Left ventricle myocardium superior (tissue), 1 donor: ENCODE measurements at regions not wholly inside any gene's neighbourhood (a gene's known extent, or its start where the extent isn't known, plus 50 kb on each side); places are given as distances from the start of the nearest gene placed in this dataset.
"Not testable (repeated sequence)": the region's sequence is repeated elsewhere in the genome, so short reads cannot be mapped to it uniquely, and the experiment has no call there.

Experiments
- ATAC-seq: fragments of 200-7000 bp; cut with Tn5 transposase; one replicate; pipeline ENCODE4 v1.9.1; 2020; ENCODE audit warnings: mild to moderate bottlenecking, moderate library complexity
- DNase-seq: peaks from one replicate; pipeline ENCODE4 v3.0.0-alpha.2; 2020
- intact Hi-C: fragments of 100-400 bp; cut with micrococcal nuclease; formaldehyde crosslinking; loops from one replicate; pipeline ENCODE4 v1.11.0; 2022
- donor health status: DM: no; HTN: yes; CAD: no; lungs with severe emphysema.

DNA sequence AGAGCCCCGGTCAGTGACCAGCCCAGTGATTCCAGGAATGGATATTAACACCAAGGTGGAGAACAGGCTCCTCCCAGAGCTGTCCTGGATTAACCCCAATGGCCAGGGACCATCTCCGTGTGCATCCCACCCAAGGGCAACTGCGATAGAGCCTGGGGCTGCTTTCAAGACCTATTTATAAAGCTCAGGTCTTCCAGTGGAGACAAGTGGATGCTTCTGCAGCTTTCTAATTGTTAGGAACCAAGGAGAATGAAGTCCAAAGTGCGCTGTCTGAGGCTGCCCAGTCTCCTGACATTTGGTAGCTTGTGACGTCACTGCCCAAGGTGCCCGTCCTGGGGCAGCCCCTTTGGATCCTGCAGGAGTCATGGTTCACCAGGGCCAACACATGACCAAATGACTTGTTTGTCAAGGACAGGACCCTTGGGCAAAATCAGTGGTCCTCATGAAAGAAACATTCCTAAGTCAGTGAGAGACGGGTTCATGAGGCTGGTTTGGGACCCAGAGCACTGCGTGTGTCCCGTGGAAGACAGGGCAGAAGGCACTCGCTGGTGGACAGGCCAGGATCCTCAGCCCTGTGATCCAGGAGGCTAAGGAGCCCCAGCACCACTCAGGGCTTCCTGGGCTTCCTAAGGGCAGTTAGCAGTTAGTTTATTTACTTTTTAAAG, 174.9 kb downstream of the ANKRD60 start:
- intact Hi-C loops, result no loop called here
- ATAC-seq (no peak), DNase-seq (no peak)

DNA sequence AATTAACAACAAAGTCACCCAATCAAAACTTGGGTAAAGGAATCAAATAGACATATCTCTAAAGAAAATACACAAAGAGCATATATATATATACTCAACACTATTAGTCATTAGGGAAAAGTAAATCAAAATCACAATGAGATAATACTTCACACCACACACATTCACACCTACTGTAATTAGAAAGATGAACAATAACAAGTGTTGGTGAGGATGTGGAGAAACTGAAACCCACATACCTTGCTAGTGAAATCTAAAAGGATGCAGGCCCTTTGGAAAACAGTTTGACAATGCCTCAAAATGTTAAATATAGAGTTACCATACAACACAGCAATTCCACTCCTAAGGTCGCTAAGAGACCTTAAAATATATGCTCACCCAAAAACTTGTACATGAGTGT, 177.1 kb downstream of the ANKRD60 start:
- ATAC-seq (no peak), DNase-seq (no peak)
- intact Hi-C loops, result no loop called here

DNA sequence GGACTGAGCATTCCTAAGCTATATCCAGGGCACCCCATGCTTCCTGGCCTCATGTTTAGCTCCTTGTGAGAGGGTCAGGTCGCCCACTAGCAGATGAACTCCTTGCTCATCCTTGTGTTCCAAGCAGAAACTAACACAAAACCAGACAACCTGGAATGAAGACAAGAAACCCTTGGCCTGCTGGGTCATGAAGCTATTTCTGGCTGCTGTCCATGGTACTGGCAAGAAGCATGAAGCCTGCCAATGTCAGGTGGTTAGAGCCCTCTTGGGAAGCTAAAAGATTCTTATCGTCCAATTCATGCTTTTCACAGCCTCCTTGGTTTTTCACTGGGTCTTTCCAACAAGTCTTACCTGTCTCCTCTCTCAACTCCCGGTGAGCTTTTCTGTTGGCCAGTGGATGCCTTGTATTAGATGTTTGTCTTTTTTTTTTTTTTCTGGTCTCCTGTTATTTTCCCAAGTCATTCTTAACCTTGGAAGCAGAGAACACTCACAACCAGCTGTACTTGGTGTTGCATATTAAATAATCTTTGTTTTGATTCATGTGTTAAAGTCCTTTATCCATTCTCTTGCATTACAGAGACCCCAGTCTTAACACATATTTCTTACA, 180.3 kb downstream of the ANKRD60 start:
- ATAC-seq (peak; percentile 29), DNase-seq (no peak)
- intact Hi-C loops, result no loop called here

DNA sequence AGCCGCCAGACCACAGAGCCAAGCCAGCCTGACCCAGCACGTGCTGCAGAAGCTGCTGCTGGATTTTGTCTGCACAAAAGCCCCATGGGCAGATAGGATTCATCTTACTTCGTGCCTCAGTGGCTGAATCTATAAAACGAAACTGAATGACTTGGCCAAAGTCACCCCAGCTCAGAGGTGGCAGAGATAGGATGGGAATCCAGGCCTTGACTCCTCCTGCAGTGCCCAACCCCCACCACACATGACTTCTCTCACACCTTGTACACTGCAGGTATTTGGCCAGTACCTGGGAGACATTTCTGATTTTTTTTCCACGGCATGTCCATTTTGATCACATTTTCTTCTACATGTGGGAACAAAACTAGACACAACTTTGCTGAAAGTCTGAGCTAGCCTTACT, 182.1 kb downstream of the ANKRD60 start:
- intact Hi-C loops, result no loop called here
- ATAC-seq, result no peak
- DNase-seq, result no peak

DNA sequence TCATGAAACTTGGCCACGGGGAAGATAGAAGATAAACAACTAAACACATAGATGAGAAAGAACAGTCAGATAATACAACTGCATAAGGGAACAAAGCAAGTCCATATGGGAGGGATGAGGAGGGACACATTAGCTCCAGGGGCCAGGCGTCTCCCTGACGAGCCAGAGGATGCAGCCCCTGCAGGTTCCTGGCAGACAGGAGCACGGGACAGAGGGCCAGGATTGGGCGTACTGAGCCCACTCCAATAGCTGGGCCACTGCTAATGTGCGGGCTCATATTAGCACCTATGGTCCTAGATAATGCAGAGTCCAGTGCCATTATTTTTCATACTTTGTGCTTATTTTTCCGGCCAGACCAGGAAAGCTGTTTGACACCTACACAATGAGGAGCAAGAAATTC, 182.9 kb downstream of the ANKRD60 start:
- DNase-seq, result no peak
- ATAC-seq, result no peak
- intact Hi-C loops, result no loop called here

DNA sequence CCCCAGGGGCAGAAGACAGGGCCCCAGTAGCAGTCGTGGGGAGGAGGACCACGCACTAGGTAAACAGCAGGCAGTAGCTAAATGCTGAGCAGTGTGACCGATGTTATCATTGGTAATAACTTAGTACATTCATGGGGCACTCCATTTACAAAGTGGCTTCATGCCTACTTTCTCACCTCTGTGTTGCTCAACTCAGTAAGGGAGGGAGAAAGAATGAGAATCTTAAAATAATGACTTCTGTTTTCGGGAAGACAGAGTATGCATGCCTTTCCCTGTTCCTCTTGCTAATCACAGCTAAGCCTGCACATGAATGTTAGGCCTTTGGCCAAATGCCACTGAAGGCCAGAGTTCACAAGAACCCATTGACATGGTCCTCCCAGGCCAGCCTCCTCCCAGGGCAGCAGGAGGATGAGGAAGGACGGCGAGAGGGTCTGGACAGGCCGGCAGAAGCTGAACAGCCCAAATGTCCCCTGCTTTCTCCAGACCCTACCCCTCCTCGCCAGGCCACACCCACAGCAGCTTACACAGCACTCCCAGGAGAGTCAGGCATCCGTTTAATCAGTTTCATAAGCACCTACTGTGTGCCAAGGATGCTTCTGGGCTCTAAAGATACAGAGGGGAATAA, 183.4 kb downstream of the ANKRD60 start:
- ATAC-seq (no peak), DNase-seq (no peak)
- intact Hi-C loops, result no loop called here

DNA sequence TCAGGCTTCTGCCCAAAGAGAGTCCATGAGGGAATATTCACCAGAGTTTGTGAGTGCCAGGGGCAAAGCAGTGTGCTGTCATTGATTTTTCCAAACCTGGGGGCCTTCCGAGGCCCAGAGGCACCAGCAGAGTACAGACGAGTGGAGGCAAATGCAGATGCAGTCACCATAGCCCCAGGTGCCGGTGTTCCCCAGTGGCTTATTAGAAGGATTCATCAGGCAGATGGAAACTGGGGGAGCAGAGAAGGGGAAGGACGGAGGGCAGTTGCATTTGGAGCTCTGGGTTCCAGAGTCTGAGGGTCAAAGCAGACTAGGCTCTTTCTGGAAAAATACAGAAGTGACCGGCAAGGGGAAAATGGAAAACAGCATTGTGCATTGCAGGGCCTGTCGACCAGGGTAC, 184.2 kb downstream of the ANKRD60 start:
- intact Hi-C loops, result no loop called here
- ATAC-seq (no peak), DNase-seq (no peak)

DNA sequence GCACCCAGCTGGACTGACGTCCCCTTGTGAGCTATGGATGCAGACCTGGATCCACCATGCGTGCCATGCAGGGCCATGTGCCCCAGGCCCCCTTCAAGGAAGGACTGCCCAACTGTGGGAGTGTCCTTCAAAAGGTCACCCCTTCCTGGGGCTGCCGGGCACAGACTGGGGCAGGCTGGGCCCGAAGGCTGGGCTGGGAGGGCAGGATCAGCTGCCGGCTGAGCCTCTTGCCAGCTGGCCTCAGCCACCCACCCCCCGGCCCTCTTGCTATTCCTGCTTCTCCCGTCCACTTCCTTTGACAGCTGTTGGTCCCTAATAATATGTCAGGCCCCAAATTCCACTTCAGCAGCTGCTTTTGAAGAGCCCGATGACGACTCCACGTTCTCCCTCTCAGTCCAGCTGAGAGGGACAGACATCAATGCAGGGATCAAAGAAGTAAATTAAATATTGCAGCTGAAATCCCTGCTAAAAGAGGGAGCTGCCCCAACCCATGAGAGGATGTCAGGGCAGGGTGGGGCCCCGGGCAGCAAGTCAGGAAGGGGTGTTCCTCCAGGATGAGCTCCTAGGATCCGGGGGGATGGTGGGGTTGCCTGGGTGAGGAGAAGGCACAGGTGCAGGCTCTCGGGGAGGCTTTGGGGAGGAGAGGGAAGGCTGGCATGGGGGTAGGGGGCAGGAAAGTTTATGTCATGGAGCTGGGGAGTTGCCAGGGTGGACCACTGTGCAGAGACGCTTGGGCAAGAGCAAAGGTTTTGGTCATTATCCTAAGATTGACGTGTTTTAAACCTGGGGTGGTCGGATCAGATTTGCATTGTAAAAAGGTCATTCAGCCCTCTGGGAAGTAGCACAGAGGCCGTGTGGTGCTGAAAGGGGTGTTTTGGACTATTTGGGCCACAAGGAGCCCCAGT, 185.0 kb downstream of the ANKRD60 start:
- intact Hi-C loops, result no loop called here
- DNase-seq, result no peak
- ATAC-seq, result no peak

DNA sequence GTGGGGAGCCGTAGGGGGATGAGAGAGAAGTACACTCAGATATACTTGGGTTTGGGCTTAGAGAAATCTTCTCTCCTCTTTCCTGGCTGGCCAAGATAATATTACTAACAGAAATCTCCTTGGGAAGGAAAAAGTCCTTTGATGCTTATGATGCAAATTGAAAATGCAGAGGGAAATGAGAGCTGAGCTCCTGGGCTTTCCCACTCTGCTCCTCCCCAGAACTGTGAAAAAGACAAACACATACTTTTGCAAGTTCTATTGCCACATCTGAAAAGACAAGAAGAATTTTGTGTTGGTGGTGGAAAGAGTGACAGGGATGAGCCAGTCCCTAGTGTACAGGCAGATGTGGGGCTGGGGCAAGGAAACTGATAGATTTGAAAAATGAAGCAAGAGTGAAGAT, 185.9 kb downstream of the ANKRD60 start:
- DNase-seq (no peak), ATAC-seq (no peak)
- intact Hi-C loops, result no loop called here

DNA sequence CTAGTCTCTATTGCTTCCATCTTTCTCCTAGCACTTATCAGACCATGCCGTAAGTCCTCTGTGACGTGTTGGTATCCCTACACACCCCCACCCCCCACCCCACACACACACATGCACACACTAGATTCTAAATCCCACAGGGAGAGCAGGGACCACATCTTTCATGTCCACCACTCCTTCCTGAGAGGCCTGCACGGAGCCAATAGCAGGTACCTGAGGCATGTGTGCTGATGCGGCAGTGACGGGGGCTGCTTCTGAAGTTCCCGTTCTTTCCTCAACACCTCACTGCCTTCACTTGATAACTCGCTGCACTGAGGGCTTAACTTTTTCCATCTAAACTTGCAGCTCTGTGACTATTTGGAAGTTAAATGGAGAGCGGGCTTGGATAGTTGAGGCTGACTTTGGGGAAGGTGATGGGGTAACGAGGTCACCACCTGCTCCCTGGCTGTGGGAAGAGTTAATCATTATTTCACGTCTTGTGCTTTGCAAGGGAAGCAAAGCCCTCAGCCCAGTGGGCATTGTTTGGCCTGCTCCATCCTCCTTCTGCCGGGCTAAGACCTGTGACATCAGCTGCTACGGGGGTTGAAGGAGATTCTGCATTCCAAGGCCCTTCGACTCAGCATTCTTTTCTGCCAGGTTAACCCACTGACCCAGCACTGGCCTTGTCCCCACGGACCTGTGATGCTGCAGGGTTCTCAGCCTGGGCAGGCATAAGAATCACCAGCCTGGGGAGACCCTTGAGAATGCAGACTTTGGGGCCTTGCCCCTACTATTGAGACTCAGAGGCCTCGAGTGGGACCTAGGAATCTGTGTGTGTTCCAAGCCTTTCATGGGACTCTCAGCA, 187.8 kb downstream of the ANKRD60 start:
- DNase-seq (no peak), ATAC-seq (no peak)
- intact Hi-C loops, result no loop called here

DNA sequence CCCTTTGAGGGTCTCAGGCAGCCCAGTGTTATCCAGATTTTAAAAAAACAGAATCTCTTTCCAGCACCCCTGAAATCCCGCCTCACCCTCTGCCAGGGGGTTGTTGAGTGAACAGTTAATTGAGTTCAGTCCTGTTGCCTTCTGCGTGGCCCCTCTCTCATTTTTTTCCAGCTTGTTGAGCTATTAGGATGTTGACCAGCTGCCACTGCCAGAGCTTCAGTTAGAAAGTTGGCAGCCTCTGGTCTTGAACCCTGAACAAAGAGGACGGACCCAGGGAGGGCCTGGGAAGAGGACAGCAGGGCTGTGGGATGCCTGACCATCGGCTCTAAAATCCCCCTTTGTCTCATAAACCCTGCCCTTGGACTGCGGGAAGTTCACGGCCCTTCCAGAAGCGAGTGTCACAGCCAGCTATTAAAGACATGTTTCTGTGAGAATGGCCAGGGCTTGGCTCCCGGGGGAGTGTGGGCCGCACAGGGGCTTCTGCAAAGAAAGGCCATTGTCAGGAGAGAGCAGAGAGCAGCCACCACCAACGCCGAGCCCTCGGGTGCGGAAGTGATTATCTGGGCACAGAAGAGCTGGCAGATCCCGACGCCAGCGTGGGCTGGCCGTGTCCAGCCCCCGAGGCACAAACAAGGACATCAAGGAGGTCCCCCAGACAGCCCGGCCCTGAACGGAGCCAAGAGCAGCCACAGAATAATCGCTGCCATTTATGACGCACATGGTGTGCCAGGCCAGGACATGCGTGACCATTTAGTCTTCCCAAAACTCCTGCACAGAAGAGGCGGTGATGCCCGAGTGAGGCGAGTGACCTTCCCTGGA, 189.0 kb downstream of the ANKRD60 start:
- DNase-seq (peak; percentile 49), ATAC-seq (peak; percentile 69)
- intact Hi-C loops, result no loop called here

DNA sequence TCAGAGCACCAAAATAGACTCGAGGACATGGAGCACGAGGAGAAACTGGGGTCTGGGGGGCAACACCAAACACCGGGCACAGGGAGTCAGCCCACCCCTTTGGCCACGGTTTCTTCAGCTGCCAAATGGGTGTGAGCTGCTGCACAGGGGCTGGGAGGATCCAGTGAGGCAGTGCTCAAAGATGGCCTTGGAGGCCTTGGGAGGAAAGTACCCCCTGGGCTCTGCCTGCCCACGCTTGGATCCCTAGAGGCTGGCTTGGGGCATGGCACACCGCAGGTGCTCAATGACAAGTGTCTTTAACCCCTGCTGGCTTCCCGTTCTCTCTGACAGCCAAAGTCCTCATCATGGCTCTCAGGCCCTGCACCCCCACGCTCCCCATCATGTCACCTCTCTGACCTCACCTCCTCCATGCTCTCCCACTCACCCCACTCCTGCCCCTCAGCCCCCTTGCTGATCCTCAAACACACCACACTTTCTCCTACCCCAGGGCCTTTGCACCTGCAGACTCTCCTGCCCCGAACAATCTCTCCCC, 190.3 kb downstream of the ANKRD60 start:
- DNase-seq (no peak), ATAC-seq (no peak)
- intact Hi-C loops, result no loop called here

DNA sequence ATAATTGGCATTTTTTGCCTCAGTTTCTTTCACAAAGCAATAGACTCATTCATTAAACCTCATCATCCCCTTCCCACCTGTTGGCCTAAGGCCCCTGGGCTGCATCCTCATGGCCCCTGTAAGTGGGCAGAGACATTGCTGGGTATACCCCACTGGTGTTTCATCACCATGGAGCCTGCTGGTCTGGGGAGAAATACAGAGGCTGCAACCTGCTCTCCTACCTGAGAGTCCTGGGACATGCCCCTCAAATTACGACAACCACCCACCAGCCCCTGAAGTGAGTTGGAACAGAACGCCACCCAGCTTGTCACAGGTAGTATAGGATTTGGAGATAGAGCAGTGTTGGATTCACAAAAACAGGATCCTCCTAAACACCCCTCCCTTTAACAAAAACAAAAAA, 190.8 kb downstream of the ANKRD60 start:
- intact Hi-C loops, result no loop called here

DNA sequence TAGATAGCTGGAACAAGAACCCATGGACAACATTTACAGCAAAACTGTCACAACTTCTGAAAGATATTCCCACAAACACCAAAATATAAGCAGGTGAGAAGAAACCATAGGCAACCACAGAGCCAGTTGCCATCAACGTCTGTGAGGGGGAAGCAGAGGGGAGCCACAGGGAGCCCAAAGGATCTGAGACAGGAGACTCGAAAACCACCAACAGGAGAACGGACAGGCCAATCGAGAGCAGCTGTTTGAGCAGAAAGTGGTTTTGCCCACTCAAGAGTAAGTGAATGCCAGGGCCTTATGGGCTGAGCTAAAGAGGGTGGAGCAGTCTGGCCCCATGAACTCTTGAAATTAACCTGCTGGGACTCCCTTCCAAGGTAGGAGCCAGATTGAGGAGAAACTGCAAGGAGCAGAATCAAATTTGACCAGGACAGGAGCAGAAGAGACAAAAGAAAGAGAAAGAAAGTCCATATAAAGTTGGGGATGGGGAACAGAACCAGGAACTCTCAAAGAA, 195.4 kb downstream of the ANKRD60 start:
- ATAC-seq (no peak), DNase-seq (no peak)
- intact Hi-C loops, result no loop called here

More for the DNA sequence above, 190.8 kb downstream of the ANKRD60 start:
- DNase-seq (no peak), ATAC-seq (no peak)

DNA sequence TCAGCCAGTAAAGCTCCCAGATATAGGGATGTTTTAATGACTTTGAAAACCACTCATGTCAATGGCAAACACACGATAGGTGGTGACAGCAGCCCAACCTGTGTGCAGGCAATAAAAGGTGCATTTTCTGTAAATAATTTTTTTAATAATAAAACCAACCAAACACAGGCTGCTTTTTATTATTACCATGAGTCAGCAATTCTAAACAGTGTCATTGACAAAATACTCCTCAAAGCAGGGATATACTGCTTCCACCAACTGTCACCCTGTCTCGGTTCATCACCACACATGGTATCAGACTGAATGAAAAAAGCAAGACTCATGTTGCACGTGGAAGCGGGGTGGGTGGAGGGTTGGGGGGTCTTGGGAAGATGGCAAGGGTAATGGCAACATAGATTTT, 195.9 kb downstream of the ANKRD60 start:
- ATAC-seq, result no peak
- intact Hi-C loops, result no loop called here

DNA sequence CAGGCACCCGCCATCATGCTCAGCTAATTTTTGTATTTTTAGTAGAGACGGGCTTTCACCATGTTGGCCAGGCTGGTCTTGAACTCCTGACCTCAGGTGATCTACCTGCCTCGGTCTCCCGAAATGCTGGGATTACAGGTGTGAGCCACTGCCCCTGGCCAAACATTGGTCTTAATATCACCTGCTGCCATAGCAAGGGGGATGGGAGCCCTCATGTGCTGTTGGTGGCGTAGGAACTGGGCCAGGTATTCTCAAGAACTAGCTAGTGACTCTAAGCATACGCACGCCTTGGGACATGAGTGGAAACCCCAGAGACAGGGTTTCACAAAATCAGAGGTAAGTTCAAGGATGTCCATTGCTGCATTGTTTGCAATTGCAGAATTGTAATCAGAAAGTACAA, 197.1 kb downstream of the ANKRD60 start:
- not testable (repeated sequence) for ATAC-seq

More for the DNA sequence above, 195.9 kb downstream of the ANKRD60 start:
- no peak for DNase-seq

DNA sequence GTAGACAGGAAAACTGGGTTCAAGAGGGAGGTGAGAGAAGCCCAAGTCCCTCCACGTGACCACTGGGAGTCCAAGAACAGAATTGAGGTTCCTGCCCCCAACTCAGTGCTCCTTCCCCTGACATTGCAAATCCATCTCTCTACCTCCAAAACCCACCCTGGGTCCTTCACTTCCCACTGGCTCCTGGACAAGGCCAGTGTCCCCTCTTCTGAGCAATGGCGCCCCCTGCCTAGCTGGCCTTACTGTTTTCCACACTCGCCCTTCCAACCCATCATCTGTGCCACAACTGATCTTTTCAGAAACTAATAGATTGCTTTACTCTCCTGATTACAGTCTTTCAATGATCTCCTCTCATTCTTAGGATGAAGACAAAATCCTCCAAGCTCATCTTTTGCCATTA, 200.3 kb downstream of the ANKRD60 start:
- DNase-seq, result no peak
- no peak for ATAC-seq
- intact Hi-C loops, result no loop called here

More for the DNA sequence above, 197.1 kb downstream of the ANKRD60 start:
- DNase-seq, intact Hi-C loops: not testable (repeated sequence)

DNA sequence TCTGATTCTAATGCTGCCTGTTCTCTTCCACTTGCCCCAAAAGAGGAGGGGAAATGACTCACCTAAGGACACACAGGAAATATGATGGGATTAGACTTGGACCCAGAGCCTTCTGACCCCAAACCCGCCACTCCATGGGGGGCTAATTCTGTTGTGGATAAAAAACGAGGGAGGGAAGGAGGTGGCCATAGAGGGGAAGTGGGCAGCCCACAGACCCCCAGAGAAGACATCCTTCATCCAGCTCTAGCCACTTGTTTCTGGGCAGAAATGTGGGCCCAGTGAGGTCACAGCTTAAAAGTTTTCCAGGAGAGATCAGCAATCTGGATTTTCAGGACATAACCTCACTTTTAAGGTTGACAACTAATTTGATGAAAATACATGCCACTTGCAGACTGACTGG, 202.1 kb downstream of the ANKRD60 start:
- intact Hi-C loops, result no loop called here
- ATAC-seq, result no peak
- no peak for DNase-seq
